NB4 (cell line): ENCODE measurements at regions not wholly inside any gene's neighbourhood (a gene's known extent, or its start where the extent isn't known, plus 50 kb on each side); places are given as distances from the start of the nearest gene placed in this dataset.

ENCODE experiments used
- DNase-seq: peaks from one replicate; pipeline ENCODE4 v3.0.0; 2010; ENCODE audit warnings: low read depth
- H3K4me3 ChIP-seq: one replicate; pipeline ENCODE4 v1.5.1; 2011; ENCODE audit warnings: mild to moderate bottlenecking, low read depth, low read length, moderate library complexity
- CTCF ChIP-seq: IDR thresholded peaks from one replicate; pipeline ENCODE4 v1.5.1; 2012; ENCODE audit warnings: low read depth, low read length
- MAX ChIP-seq: IDR thresholded peaks from 2 replicates; pipeline ENCODE4 v1.6.1; 2011; ENCODE audit warnings: low read depth, low read length
- MYC ChIP-seq: IDR thresholded peaks from 2 replicates; pipeline ENCODE4 v1.6.1; 2011; ENCODE audit warnings: low read depth, low read length
- POLR2A ChIP-seq: IDR thresholded peaks from 2 replicates; pipeline ENCODE4 v1.6.1; 2011; ENCODE audit warnings: mild to moderate bottlenecking; ENCODE audit not compliant: insufficient read length; ENCODE audit errors: extremely low read depth

- no peak for TF ChIP-seq CTCF
- TF ChIP-seq MYC = no peak
- no peak for TF ChIP-seq POLR2A
- no peak for TF ChIP-seq MAX
- H3K4me3 ChIP-seq = no peak overlapping the region
- DNase-seq = no peak
Measured at GRCh38 chr4:141565379-141566089, 70.8 kb upstream of the IL15 start.

- H3K4me3 ChIP-seq = no peak overlapping the region
- TF ChIP-seq MYC = no peak
- no peak for TF ChIP-seq POLR2A
- TF ChIP-seq CTCF = no peak
- no peak for TF ChIP-seq MAX
- no peak for DNase-seq
Measured at GRCh38 chr4:141567326-141567915, 69.0 kb upstream of the IL15 start.

GRCh38 chr4:141569141-141569540, 67.2 kb upstream of the IL15 start:
- TF ChIP-seq MYC = no peak
- TF ChIP-seq POLR2A = no peak
- no peak for TF ChIP-seq MAX
- TF ChIP-seq CTCF = no peak
- DNase-seq = no peak
- no peak overlapping the region for H3K4me3 ChIP-seq

GRCh38 chr4:141570290-141570689, 66.1 kb upstream of the IL15 start:
- no peak overlapping the region for H3K4me3 ChIP-seq
- TF ChIP-seq MYC (no peak), CTCF (no peak), MAX (no peak), POLR2A (no peak)
- no peak for DNase-seq

GRCh38 chr4:141571362-141571761, 65.0 kb upstream of the IL15 start:
- no peak overlapping the region for H3K4me3 ChIP-seq
- DNase-seq = no peak
- TF ChIP-seq CTCF = no peak
- no peak for TF ChIP-seq POLR2A
- no peak for TF ChIP-seq MYC

GRCh38 chr4:141571793-141572192, 64.6 kb upstream of the IL15 start:
- H3K4me3 ChIP-seq = no peak overlapping the region
- TF ChIP-seq CTCF (no peak), MYC (no peak), POLR2A (no peak), MAX (no peak)
- no peak for DNase-seq
